ENCODE measurements at regions not wholly inside any gene's neighbourhood (a gene's known extent, or its start where the extent isn't known, plus 50 kb on each side); places are given as distances from the start of the nearest gene placed in this dataset.
"Not testable (repeated sequence)": the region's sequence is repeated elsewhere in the genome, so short reads cannot be mapped to it uniquely, and the experiment has no call there.

GRCh38 chr1:229726061-229726460, 100.0 kb downstream of the URB2 start:
- DNase-seq (ENCODE audit: low read depth) = no peak
- no peak for TF ChIP-seq CTCF (IDR thresholded peaks at IDR 0.05; ENCODE audit: low read depth, low read length, missing control alignments)
- H3K4me3 ChIP-seq (ENCODE audit: low read depth, low read length) = no peak overlapping the region

- DNase-seq (ENCODE audit: low read depth) = no peak
Observed at GRCh38 chr1:229729916-229730315, 103.9 kb downstream of the URB2 start.

GRCh38 chr1:229730573-229730972, 104.5 kb downstream of the URB2 start:
- TF ChIP-seq CTCF (IDR thresholded peaks at IDR 0.05; ENCODE audit: low read depth, low read length, missing control alignments) = no peak
- no peak overlapping the region for H3K4me3 ChIP-seq (ENCODE audit: low read depth, low read length)
- no peak for DNase-seq (ENCODE audit: low read depth)

More at GRCh38 chr1:229729916-229730315, 103.9 kb downstream of the URB2 start:
- no peak overlapping the region for H3K4me3 ChIP-seq (ENCODE audit: low read depth, low read length)
- no peak for TF ChIP-seq CTCF (IDR thresholded peaks at IDR 0.05; ENCODE audit: low read depth, low read length, missing control alignments)

- no peak overlapping the region for H3K4me3 ChIP-seq (ENCODE audit: low read depth, low read length)
- TF ChIP-seq CTCF (IDR thresholded peaks at IDR 0.05; ENCODE audit: low read depth, low read length, missing control alignments) = no peak
- DNase-seq (ENCODE audit: low read depth) = no peak
Observed at GRCh38 chr1:229732061-229732460, 106.0 kb downstream of the URB2 start.

- H3K4me3 ChIP-seq (ENCODE audit: low read depth, low read length) = no peak overlapping the region
- TF ChIP-seq CTCF (IDR thresholded peaks at IDR 0.05; ENCODE audit: low read depth, low read length, missing control alignments) = no peak
- no peak for DNase-seq (ENCODE audit: low read depth)
Observed at GRCh38 chr1:229736376-229736775, 110.3 kb downstream of the URB2 start.

GRCh38 chr1:229742614-229743013, 116.6 kb downstream of the URB2 start:
- not testable (repeated sequence) for DNase-seq (ENCODE audit: low read depth); H3K4me3 ChIP-seq (ENCODE audit: low read depth, low read length)

GRCh38 chr1:229749992-229750391, 123.9 kb downstream of the URB2 start:
- TF ChIP-seq CTCF (IDR thresholded peaks at IDR 0.05; ENCODE audit: low read depth, low read length, missing control alignments) = no peak
- no peak for DNase-seq (ENCODE audit: low read depth)
- H3K4me3 ChIP-seq (ENCODE audit: low read depth, low read length) = no peak overlapping the region

GRCh38 chr1:229751610-229752009, 125.6 kb downstream of the URB2 start:
- no peak for TF ChIP-seq CTCF (IDR thresholded peaks at IDR 0.05; ENCODE audit: low read depth, low read length, missing control alignments)
- no peak for DNase-seq (ENCODE audit: low read depth)
- H3K4me3 ChIP-seq (ENCODE audit: low read depth, low read length) = no peak overlapping the region

Data from GM12864 (cell line).